GM23338 (cell line): ENCODE measurements at regions not wholly inside any gene's neighbourhood (a gene's known extent, or its start where the extent isn't known, plus 50 kb on each side); places are given as distances from the start of the nearest gene placed in this dataset.
"Not testable (repeated sequence)": the region's sequence is repeated elsewhere in the genome, so short reads cannot be mapped to it uniquely, and the experiment has no call there.

ENCODE experiments used
- ATAC-seq: fragments of 200-7000 bp; cut with Tn5 transposase; 3 replicates; pipeline ENCODE4 v1.9.1; 2020
- DNase-seq: peaks from one replicate; pipeline ENCODE4 v3.0.0-alpha.2; 2015; ENCODE audit warnings: low spot score
- H2AFZ ChIP-seq: fragments of 200-600 bp; sonication (generic); 2 replicates; pipeline ENCODE4 v1.8.0; 2016; ENCODE audit warnings: antibody characterized with exemption, mild to moderate bottlenecking, moderate library complexity
- H3F3A ChIP-seq: fragments of 200-600 bp; sonication (generic); replicated peaks from 2 replicates; pipeline ENCODE4 v1.8.0; 2017; ENCODE audit warnings: antibody characterized with exemption, mixed run types, low read depth
- H3K27ac ChIP-seq: fragments of 200-600 bp; sonication (generic); 2 replicates; pipeline ENCODE4 v1.6.1; 2016; ENCODE audit warnings: low read depth
- H3K27me3 ChIP-seq: fragments of 200-600 bp; sonication (generic); 2 replicates; pipeline ENCODE4 v1.8.0; 2016; ENCODE audit warnings: mild to moderate bottlenecking, mixed run types, moderate library complexity; ENCODE audit not compliant: insufficient read depth
- H3K36me3 ChIP-seq: fragments of 200-600 bp; sonication (generic); 2 replicates; pipeline ENCODE4 v1.8.0; 2016; ENCODE audit warnings: mild to moderate bottlenecking; ENCODE audit not compliant: insufficient read depth
- H3K4me1 ChIP-seq: fragments of 200-600 bp; sonication (generic); 2 replicates; pipeline ENCODE4 v1.8.0; 2016; ENCODE audit warnings: mild to moderate bottlenecking, moderate library complexity; ENCODE audit not compliant: insufficient read depth
- H3K4me2 ChIP-seq: fragments of 200-600 bp; sonication (generic); 2 replicates; pipeline ENCODE4 v1.7.1; 2017; ENCODE audit warnings: mixed run types
- H3K4me3 ChIP-seq: fragments of 200-600 bp; sonication (generic); 2 replicates; pipeline ENCODE4 v1.6.1; 2016; ENCODE audit warnings: mixed run types
- H3K79me2 ChIP-seq: fragments of 200-600 bp; sonication (generic); replicated peaks from 2 replicates; pipeline ENCODE4 v1.8.0; 2017; ENCODE audit warnings: mild to moderate bottlenecking; ENCODE audit not compliant: insufficient read depth
- H3K9me2 ChIP-seq: fragments of 200-600 bp; sonication (generic); 2 replicates; pipeline ENCODE4 v1.8.0; 2017; ENCODE audit not compliant: insufficient read depth
- H4K20me1 ChIP-seq: fragments of 200-600 bp; sonication (generic); replicated peaks from 2 replicates; pipeline ENCODE4 v1.8.0; 2017; ENCODE audit warnings: mild to moderate bottlenecking; ENCODE audit not compliant: insufficient read depth
- H3K27ac Mint-ChIP-seq: 2 replicates; pipeline ENCODE4 v1.8.0; 2020; ENCODE audit warnings: inconsistent platforms, mild to moderate bottlenecking, moderate library complexity, mixed read lengths
- H3K27me3 Mint-ChIP-seq: 3 replicates; pipeline ENCODE4 v1.8.0; 2022; ENCODE audit warnings: low read depth, mild to moderate bottlenecking, moderate library complexity, mixed read lengths, inconsistent platforms; ENCODE audit not compliant: insufficient read depth, poor library complexity
- H3K36me3 Mint-ChIP-seq: 3 replicates; pipeline ENCODE4 v1.8.0; 2021; ENCODE audit warnings: low read depth, mild to moderate bottlenecking, inconsistent platforms, moderate library complexity, mixed read lengths
- H3K4me1 Mint-ChIP-seq: 3 replicates; pipeline ENCODE4 v1.8.0; 2020; ENCODE audit warnings: mild to moderate bottlenecking, inconsistent platforms, mixed read lengths
- H3K4me3 Mint-ChIP-seq: 3 replicates; pipeline ENCODE4 v1.8.0; 2021; ENCODE audit warnings: moderate library complexity, mild to moderate bottlenecking, inconsistent platforms, mixed read lengths
- H3K9me3 Mint-ChIP-seq: 3 replicates; pipeline ENCODE4 v1.8.0; 2020; ENCODE audit warnings: moderate library complexity, mild to moderate bottlenecking, inconsistent platforms, mixed read lengths
- CREB1 ChIP-seq: fragments of 250-450 bp; sonication (Bioruptor Pico); IDR thresholded peaks from 2 replicates; pipeline ENCODE4 v1.5.0; 2020; ENCODE audit warnings: low read depth, mild to moderate bottlenecking, moderate library complexity
- ETS1 ChIP-seq: IDR thresholded peaks from 2 replicates; pipeline ENCODE4 v1.6.1; 2016; ENCODE audit warnings: antibody characterized with exemption
- JUNB ChIP-seq: IDR thresholded peaks from one replicate; pipeline ENCODE4 v1.6.1; 2016; ENCODE audit warnings: antibody characterized with exemption; ENCODE audit not compliant: unreplicated experiment
- NANOG ChIP-seq: IDR thresholded peaks from 2 replicates; pipeline ENCODE4 v1.6.1; 2016; ENCODE audit warnings: antibody characterized with exemption, borderline replicate concordance
- ZNF114 ChIP-seq: fragments of 250-450 bp; sonication (Bioruptor Pico); IDR thresholded peaks from 2 replicates; pipeline ENCODE4 v1.5.0; 2020; ENCODE audit warnings: mild to moderate bottlenecking, moderate library complexity
- ZNF331 ChIP-seq: fragments of 250-450 bp; sonication (Bioruptor Pico); IDR thresholded peaks from 2 replicates; pipeline ENCODE4 v1.5.0; 2020; ENCODE audit warnings: low read depth, mild to moderate bottlenecking, moderate library complexity
- ZNF462 ChIP-seq: fragments of 250-450 bp; sonication (Bioruptor Pico); IDR thresholded peaks from 2 replicates; pipeline ENCODE4 v1.5.0; 2020; ENCODE audit warnings: mild to moderate bottlenecking, moderate library complexity
- TF ChIP-seq, protein P1 (sequence below): IDR thresholded peaks from one replicate; pipeline ENCODE4 v1.6.1; 2018; ENCODE audit warnings: antibody characterized with exemption; ENCODE audit not compliant: unreplicated experiment
- TF ChIP-seq, protein P2 (sequence below), 2 experiments: fragments of 200-600 bp in 1 of 2; sonication (generic) in 1 of 2; conservative IDR thresholded peaks; 2 replicates each; pipeline versions ENCODE4 v1.5.1 to v1.6.1; 2016 to 2017; ENCODE audit warnings: antibody characterized with exemption in 2 of 2, low read depth in 2 of 2, mild to moderate bottlenecking in 2 of 2, moderate library complexity in 1 of 2

- not testable (repeated sequence) for H3K9me2 ChIP-seq, H3K4me3 Mint-ChIP-seq, H3K27ac ChIP-seq, H3K27ac Mint-ChIP-seq, H2AFZ ChIP-seq, H3K4me3 ChIP-seq, ATAC-seq, H3K4me1 ChIP-seq, H3K36me3 ChIP-seq, H3K79me2 ChIP-seq, H3K4me2 ChIP-seq, H3F3A ChIP-seq, H3K27me3 ChIP-seq, H4K20me1 ChIP-seq, H3K4me1 Mint-ChIP-seq, DNase-seq
- Mint-ChIP-seq H3K9me3 (peaks cover 100% of the 10 kb centered on the region), H3K27me3 (peaks cover 20% of the 10 kb centered on the region), H3K36me3 (peaks cover 52% of the 10 kb centered on the region)
Observed at GRCh38 chr7:57651611-57652010, 201.6 kb downstream of the ZNF716 start.

DNA sequence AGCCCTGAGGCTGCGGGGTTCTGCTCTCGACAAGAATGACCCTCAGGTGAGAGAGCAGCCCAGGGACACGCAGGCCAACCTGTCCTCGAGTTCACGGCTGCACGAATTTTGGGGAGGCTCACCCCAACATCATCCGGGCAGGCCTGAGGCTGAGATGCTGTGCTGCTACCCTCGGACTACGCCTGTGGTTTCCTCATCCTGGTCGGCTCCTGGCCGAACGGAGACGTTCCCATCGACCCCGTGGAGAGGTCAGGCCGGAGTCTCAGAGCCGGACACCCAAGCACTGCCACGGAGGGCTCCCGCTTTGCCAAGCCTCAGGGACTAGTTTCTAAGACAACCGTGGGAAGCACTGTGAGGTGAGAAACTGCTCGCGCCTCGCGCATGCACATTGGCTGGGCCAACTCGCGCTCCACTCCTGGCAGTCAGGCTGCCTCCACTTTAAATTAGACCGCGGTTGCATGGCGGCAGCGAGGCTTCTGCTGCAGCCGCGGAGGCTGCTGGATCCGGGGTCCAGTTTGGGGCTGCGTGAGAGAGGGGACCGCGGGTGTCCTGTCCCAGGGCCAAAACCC, 203.4 kb downstream of the ZNF716 start:
- peaks cover 47% of the 10 kb centered on the region for H3K36me3 Mint-ChIP-seq
- H3K27ac Mint-ChIP-seq: no peak overlapping the region
- H3K4me1 Mint-ChIP-seq: no peaks in the 10 kb centered on the region; the same call in 2 of the 3 replicates
- TF ChIP-seq ZNF331 (CRISPR knock-in tag) (no peak), ZNF114 (CRISPR knock-in tag) (no peak), NANOG (no peak), JUNB (no peak), ETS1 (no peak), CREB1 (no peak), ZNF462 (CRISPR knock-in tag) (no peak)
- TF ChIP-seq, protein P1, sequence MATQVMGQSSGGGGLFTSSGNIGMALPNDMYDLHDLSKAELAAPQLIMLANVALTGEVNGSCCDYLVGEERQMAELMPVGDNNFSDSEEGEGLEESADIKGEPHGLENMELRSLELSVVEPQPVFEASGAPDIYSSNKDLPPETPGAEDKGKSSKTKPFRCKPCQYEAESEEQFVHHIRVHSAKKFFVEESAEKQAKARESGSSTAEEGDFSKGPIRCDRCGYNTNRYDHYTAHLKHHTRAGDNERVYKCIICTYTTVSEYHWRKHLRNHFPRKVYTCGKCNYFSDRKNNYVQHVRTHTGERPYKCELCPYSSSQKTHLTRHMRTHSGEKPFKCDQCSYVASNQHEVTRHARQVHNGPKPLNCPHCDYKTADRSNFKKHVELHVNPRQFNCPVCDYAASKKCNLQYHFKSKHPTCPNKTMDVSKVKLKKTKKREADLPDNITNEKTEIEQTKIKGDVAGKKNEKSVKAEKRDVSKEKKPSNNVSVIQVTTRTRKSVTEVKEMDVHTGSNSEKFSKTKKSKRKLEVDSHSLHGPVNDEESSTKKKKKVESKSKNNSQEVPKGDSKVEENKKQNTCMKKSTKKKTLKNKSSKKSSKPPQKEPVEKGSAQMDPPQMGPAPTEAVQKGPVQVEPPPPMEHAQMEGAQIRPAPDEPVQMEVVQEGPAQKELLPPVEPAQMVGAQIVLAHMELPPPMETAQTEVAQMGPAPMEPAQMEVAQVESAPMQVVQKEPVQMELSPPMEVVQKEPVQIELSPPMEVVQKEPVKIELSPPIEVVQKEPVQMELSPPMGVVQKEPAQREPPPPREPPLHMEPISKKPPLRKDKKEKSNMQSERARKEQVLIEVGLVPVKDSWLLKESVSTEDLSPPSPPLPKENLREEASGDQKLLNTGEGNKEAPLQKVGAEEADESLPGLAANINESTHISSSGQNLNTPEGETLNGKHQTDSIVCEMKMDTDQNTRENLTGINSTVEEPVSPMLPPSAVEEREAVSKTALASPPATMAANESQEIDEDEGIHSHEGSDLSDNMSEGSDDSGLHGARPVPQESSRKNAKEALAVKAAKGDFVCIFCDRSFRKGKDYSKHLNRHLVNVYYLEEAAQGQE: no peak
- TF ChIP-seq, protein P2, sequence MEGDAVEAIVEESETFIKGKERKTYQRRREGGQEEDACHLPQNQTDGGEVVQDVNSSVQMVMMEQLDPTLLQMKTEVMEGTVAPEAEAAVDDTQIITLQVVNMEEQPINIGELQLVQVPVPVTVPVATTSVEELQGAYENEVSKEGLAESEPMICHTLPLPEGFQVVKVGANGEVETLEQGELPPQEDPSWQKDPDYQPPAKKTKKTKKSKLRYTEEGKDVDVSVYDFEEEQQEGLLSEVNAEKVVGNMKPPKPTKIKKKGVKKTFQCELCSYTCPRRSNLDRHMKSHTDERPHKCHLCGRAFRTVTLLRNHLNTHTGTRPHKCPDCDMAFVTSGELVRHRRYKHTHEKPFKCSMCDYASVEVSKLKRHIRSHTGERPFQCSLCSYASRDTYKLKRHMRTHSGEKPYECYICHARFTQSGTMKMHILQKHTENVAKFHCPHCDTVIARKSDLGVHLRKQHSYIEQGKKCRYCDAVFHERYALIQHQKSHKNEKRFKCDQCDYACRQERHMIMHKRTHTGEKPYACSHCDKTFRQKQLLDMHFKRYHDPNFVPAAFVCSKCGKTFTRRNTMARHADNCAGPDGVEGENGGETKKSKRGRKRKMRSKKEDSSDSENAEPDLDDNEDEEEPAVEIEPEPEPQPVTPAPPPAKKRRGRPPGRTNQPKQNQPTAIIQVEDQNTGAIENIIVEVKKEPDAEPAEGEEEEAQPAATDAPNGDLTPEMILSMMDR (conservative IDR thresholded peaks at IDR 0.05; ENCODE audit: low read depth in 2 of 2): no peak

More for the DNA sequence above, 203.4 kb downstream of the ZNF716 start:
- no peaks in the 10 kb centered on the region for H3K36me3 ChIP-seq
- no peak for DNase-seq
- H3F3A ChIP-seq: no peaks in the 10 kb centered on the region
- no peak overlapping the region for H3K27ac ChIP-seq
- H3K4me2 ChIP-seq: no peak overlapping the region
- no peaks in the 10 kb centered on the region for H3K79me2 ChIP-seq
- no peak for ATAC-seq
- no peak overlapping the region for H3K4me3 Mint-ChIP-seq
- H2AFZ ChIP-seq: no peak overlapping the region
- no peaks in the 10 kb centered on the region for H3K4me1 ChIP-seq
- no peaks in the 10 kb centered on the region for H4K20me1 ChIP-seq
- H3K27me3 Mint-ChIP-seq: peaks cover 16% of the 10 kb centered on the region
- H3K27me3 ChIP-seq: no peaks in the 10 kb centered on the region
- H3K4me3 ChIP-seq: no peak overlapping the region
- H3K9me3 Mint-ChIP-seq: peaks cover 99% of the 10 kb centered on the region
- no peaks in the 10 kb centered on the region for H3K9me2 ChIP-seq
